Mononuclear cell (primary cell): ENCODE measurements at regions not wholly inside any gene's neighbourhood (a gene's known extent, or its start where the extent isn't known, plus 50 kb on each side); places are given as distances from the start of the nearest gene placed in this dataset.
"Not testable (repeated sequence)": the region's sequence is repeated elsewhere in the genome, so short reads cannot be mapped to it uniquely, and the experiment has no call there.

Source experiments
- H3K27me3 ChIP-seq: 2 replicates; pipeline ENCODE4 v1.6.0; 2011; ENCODE audit warnings: low read length, control low read depth; ENCODE audit not compliant: insufficient read depth
- H3K4me1 ChIP-seq: 2 replicates; pipeline ENCODE4 v1.5.1; 2011; ENCODE audit warnings: mild to moderate bottlenecking, low read length, control low read depth; ENCODE audit not compliant: insufficient read depth
- H3K4me3 ChIP-seq: 2 replicates; pipeline ENCODE4 v1.5.1; 2011; ENCODE audit warnings: mild to moderate bottlenecking, low read length, moderate library complexity
- H3K9me3 ChIP-seq: 2 replicates; pipeline ENCODE4 v1.5.1; 2011; ENCODE audit warnings: low read depth, mild to moderate bottlenecking, control low read depth, low read length

GRCh38 chr18:67455890-67456501 lies 60.5 kb downstream of the DSEL start:
- no peaks in the 10 kb centered on the region for H3K27me3 ChIP-seq
- H3K4me1 ChIP-seq: no peaks in the 10 kb centered on the region
- no peak overlapping the region for H3K4me3 ChIP-seq
- no peaks in the 10 kb centered on the region for H3K9me3 ChIP-seq

DNA sequence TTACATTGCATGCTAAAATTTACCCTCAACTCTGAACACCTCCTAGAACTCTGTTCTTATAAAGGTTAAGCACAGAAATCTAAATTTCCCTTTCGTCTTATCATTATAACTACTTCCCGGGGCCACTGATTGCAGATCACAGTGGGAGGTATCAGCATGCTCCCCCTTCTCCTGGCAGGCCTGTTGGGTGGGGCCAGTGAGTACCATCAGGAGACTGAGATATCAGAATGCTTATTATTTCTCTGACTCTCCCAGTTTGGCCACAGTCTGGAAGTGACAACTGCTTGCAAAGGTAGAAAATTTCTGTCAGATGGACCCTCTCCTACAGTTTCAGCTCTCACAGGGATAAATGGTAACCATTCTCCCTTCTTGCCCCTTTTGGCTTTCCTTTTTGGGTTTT lies 62.6 kb downstream of the DSEL start:
- Histone ChIP-seq H3K9me3 (no peaks in the 10 kb centered on the region), H3K27me3 (no peaks in the 10 kb centered on the region), H3K4me1 (no peaks in the 10 kb centered on the region), H3K4me3 (no peak overlapping the region)

GRCh38 chr18:67451960-67452359 lies 64.6 kb downstream of the DSEL start:
- H3K4me1 ChIP-seq: no peaks in the 10 kb centered on the region
- no peak overlapping the region for H3K4me3 ChIP-seq
- no peaks in the 10 kb centered on the region for H3K9me3 ChIP-seq
- no peaks in the 10 kb centered on the region for H3K27me3 ChIP-seq

DNA sequence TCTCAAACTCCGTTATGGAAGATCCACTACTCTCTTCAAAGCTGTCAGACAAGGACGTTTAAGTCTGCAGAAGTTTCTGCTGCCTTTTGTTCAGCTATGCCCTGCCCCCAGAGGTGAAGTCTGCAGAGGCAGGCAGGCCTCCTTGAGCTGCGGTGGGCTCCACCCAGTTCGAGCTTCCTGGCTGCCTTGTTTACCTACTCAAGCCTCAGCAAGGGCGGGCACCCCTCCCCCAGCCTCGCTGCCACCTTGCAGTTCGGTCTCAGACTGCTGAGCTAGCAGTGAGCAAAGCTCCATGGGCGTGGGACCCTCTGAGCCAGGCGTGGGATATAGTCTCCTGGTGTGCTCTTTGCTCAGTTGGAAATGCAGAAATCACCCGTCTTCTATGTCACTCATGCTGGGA lies 65.4 kb downstream of the DSEL start:
- not testable (repeated sequence) for H3K27me3 ChIP-seq, H3K4me1 ChIP-seq, H3K9me3 ChIP-seq, H3K4me3 ChIP-seq

DNA sequence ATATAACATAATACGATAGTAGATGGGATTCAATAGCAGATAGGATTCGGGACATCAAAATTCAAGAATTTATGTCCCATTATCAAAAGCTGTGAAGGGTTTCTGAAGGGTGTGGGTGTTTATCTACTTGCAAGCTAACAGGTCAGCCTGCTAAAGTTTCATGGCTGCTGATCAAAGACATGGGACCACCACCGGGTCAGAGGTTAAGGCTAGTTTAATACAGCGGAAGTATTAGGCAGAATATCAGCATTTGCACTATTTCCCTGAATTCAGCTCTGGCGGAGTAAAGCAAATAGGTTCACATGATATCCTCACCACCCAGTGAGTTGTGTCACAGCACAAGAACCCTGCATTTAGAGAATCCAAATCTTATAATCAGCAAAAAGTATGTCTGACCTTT lies 82.5 kb downstream of the DSEL start:
- Histone ChIP-seq H3K4me3 (no peak overlapping the region), H3K27me3 (no peaks in the 10 kb centered on the region), H3K4me1 (no peaks in the 10 kb centered on the region), H3K9me3 (peaks cover 4% of the 10 kb centered on the region)

- Histone ChIP-seq H3K4me1 (no peaks in the 10 kb centered on the region), H3K9me3 (no peaks in the 10 kb centered on the region), H3K27me3 (no peaks in the 10 kb centered on the region), H3K4me3 (no peak overlapping the region)
These were observed 83.7 kb downstream of the DSEL start for GRCh38 chr18:67432806-67433205.

GRCh38 chr18:67428805-67429204 lies 87.7 kb downstream of the DSEL start:
- no peak overlapping the region for H3K4me3 ChIP-seq
- no peaks in the 10 kb centered on the region for H3K9me3 ChIP-seq
- H3K4me1 ChIP-seq: no peaks in the 10 kb centered on the region
- H3K27me3 ChIP-seq: no peaks in the 10 kb centered on the region

DNA sequence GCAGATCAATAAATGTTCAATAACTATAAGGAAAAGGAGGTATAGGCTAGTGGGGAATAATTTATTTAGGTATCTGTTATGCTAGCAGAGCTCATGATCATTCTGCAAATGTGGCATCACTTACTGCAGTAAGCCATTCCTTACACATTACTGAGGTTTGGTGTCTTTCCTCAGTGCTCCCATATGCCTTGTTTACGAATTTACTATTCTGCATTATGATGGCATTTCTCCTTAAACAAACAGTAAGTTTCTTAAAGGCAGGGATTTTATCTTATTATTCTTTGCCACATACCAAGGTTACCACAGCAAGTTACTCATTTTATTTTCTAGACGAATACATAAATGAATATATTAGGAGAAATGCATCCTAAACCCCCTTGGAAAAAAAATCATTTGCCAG lies 88.4 kb downstream of the DSEL start:
- Histone ChIP-seq H3K4me3 (no peak overlapping the region), H3K27me3 (no peaks in the 10 kb centered on the region), H3K9me3 (no peaks in the 10 kb centered on the region), H3K4me1 (no peaks in the 10 kb centered on the region)

GRCh38 chr18:67426486-67426885 lies 90.0 kb downstream of the DSEL start:
- H3K4me3 ChIP-seq: no peak overlapping the region
- H3K27me3 ChIP-seq: no peaks in the 10 kb centered on the region
- no peaks in the 10 kb centered on the region for H3K9me3 ChIP-seq
- H3K4me1 ChIP-seq: no peaks in the 10 kb centered on the region

- Histone ChIP-seq H3K27me3 (no peaks in the 10 kb centered on the region), H3K4me1 (no peaks in the 10 kb centered on the region)
These were observed 90.8 kb downstream of the DSEL start for GRCh38 chr18:67425672-67426071.

GRCh38 chr18:67421651-67422050 lies 94.9 kb downstream of the DSEL start:
- Histone ChIP-seq H3K4me3 (no peak overlapping the region), H3K9me3 (no peaks in the 10 kb centered on the region), H3K4me1 (no peaks in the 10 kb centered on the region), H3K27me3 (no peaks in the 10 kb centered on the region)

More at GRCh38 chr18:67425672-67426071, 90.8 kb downstream of the DSEL start:
- H3K4me3 ChIP-seq: no peak overlapping the region
- no peaks in the 10 kb centered on the region for H3K9me3 ChIP-seq

GRCh38 chr18:67417864-67418523 lies 98.5 kb downstream of the DSEL start:
- Histone ChIP-seq H3K4me3 (peak overlapping the region; percentile 19), H3K9me3 (no peaks in the 10 kb centered on the region)

GRCh38 chr18:67411116-67411515 lies 105.4 kb downstream of the DSEL start:
- no peaks in the 10 kb centered on the region for H3K27me3 ChIP-seq
- no peaks in the 10 kb centered on the region for H3K4me1 ChIP-seq
- H3K9me3 ChIP-seq: no peaks in the 10 kb centered on the region
- no peak overlapping the region for H3K4me3 ChIP-seq

More at GRCh38 chr18:67417864-67418523, 98.5 kb downstream of the DSEL start:
- H3K27me3 ChIP-seq: no peaks in the 10 kb centered on the region
- H3K4me1 ChIP-seq: no peaks in the 10 kb centered on the region

DNA sequence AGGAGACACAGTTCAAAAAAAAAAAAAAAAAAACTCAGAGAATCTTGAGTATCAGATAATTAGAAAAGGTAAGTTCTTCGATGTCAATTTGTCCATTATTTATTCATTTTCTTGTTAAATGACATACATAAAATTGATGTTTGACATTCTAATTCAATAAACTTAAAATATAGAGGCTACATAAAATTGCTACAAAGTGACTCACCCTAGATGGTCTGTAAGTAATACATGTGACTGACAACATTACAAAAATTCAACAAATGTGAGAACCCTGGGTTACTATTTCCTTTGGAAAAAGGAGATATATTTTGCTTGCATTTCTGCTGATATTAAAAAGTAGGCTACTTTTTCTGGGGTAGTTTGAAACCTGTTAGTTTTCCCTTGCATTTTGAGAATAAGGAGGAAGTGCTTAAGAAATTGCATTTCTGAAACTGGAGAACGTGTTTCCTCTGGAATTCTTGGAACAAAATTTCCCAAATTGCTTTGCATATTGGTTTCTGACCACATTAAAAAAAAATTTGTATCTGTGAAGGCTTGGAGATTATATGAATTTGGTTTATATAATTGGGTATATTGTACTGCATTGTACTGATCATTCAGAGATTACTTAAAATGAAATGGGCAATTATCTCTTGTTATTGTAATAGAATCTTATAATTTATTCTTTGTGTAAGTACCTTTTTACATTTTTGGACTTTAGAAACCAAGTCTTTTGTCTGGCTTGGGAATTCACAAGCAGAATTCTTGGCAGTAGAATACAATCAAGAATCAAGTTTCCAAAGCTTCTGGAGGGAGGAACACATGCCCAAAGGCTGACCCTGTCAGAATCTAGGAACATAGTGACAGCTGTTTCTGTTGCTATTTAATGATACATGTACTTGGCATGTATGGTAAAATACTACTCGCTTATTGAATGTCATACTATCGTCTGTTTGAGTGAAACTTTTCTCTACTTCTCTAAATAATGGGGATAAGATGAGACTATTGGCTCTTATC lies 106.1 kb downstream of the DSEL start:
- Histone ChIP-seq H3K9me3 (no peaks in the 10 kb centered on the region), H3K4me3 (no peak overlapping the region), H3K4me1 (no peaks in the 10 kb centered on the region), H3K27me3 (no peaks in the 10 kb centered on the region)

DNA sequence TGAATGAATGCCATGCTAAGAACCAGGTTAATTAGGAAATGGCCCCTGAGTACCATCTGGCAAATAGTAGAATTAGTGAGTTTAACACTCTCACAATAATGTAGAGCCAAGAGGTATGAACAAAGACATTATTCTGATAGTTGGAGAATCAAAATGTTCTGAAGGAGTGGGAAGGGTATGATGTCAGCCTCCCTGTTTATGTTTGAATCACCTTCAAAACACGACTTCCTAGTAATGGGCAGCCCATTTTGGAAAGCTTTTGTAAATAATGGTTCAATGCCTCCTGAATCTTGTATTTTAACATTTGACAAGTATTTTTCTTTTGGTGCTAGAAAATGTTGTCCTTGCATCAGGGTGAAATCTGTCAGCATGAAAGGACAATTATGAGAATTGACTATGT lies 108.3 kb downstream of the DSEL start:
- H3K27me3 ChIP-seq: no peaks in the 10 kb centered on the region
- H3K4me1 ChIP-seq: no peaks in the 10 kb centered on the region
- no peak overlapping the region for H3K4me3 ChIP-seq
- H3K9me3 ChIP-seq: no peaks in the 10 kb centered on the region
